Neural cell (in vitro differentiated cells): ENCODE measurements at regions not wholly inside any gene's neighbourhood (a gene's known extent, or its start where the extent isn't known, plus 50 kb on each side); places are given as distances from the start of the nearest gene placed in this dataset.

Source experiments
- POLR2AphosphoS5 ChIP-seq: IDR thresholded peaks from 2 replicates; pipeline ENCODE4 v1.6.1; 2012
- TF ChIP-seq, protein P1 (sequence below): fragments of 450-650 bp; IDR thresholded peaks from 2 replicates; pipeline ENCODE4 v1.5.1; 2014; ENCODE audit warnings: antibody characterized with exemption, mild to moderate bottlenecking, moderate library complexity; ENCODE audit not compliant: poor library complexity, severe bottlenecking

- TF ChIP-seq, protein P1, sequence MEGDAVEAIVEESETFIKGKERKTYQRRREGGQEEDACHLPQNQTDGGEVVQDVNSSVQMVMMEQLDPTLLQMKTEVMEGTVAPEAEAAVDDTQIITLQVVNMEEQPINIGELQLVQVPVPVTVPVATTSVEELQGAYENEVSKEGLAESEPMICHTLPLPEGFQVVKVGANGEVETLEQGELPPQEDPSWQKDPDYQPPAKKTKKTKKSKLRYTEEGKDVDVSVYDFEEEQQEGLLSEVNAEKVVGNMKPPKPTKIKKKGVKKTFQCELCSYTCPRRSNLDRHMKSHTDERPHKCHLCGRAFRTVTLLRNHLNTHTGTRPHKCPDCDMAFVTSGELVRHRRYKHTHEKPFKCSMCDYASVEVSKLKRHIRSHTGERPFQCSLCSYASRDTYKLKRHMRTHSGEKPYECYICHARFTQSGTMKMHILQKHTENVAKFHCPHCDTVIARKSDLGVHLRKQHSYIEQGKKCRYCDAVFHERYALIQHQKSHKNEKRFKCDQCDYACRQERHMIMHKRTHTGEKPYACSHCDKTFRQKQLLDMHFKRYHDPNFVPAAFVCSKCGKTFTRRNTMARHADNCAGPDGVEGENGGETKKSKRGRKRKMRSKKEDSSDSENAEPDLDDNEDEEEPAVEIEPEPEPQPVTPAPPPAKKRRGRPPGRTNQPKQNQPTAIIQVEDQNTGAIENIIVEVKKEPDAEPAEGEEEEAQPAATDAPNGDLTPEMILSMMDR, result no peak
- TF ChIP-seq POLR2AphosphoS5, result no peak
Measured at GRCh38 chr3:170765419-170766078, 104.4 kb downstream of the RPL22L1 start.
